Keratinocyte (primary cell): ENCODE measurements at regions not wholly inside any gene's neighbourhood (a gene's known extent, or its start where the extent isn't known, plus 50 kb on each side); places are given as distances from the start of the nearest gene placed in this dataset.

Source experiments
- DNase-seq: peaks from one replicate; pipeline ENCODE4 v3.0.0-alpha.2; 2011; ENCODE audit warnings: low read depth, missing footprints, low spot score
- FAIRE-seq: peaks from 2 replicates; lab custom pipeline; 2011; peaks lifted over from hg19 to GRCh38; lab: Jason Lieb, UNC
- H2AFZ ChIP-seq: 2 replicates; pipeline ENCODE4 v1.6.0; 2012; ENCODE audit warnings: low read length, control low read depth, inconsistent platforms; ENCODE audit not compliant: control insufficient read depth
- H3K27ac ChIP-seq: 2 replicates; pipeline ENCODE4 v1.5.1; 2011; ENCODE audit warnings: low read length; ENCODE audit not compliant: control insufficient read depth, insufficient read depth
- H3K27me3 ChIP-seq: 3 replicates; pipeline ENCODE4 v1.6.0; 2011; ENCODE audit warnings: low read length; ENCODE audit not compliant: control insufficient read depth, insufficient read depth; ENCODE audit errors: extremely low read depth
- H3K36me3 ChIP-seq, 2 experiments: 2 replicates in 1 of 2; 3 replicates in 1 of 2; pipeline ENCODE4 v1.5.1; 2011; ENCODE audit warnings: low read length in 2 of 2, mild to moderate bottlenecking in 1 of 2; ENCODE audit not compliant: control insufficient read depth in 2 of 2, insufficient read depth in 2 of 2; ENCODE audit errors: extremely low read depth in 1 of 2
- H3K4me1 ChIP-seq: 3 replicates; pipeline ENCODE4 v1.5.1; 2011; ENCODE audit warnings: low read length; ENCODE audit not compliant: control insufficient read depth, insufficient read depth; ENCODE audit errors: extremely low read depth
- H3K4me2 ChIP-seq: 3 replicates; pipeline ENCODE4 v1.6.0; 2011; ENCODE audit warnings: low read depth, low read length; ENCODE audit not compliant: control insufficient read depth, insufficient read depth; ENCODE audit errors: extremely low read depth
- H3K4me3 ChIP-seq, 3 experiments: fragments of 200-600 bp in 1 of 3; sonication (generic) in 1 of 3; 2 replicates in 2 of 3; 3 replicates in 1 of 3; pipeline ENCODE4 v1.5.1; 2011 to 2016; ENCODE audit warnings: low read length in 3 of 3, mild to moderate bottlenecking in 3 of 3, control low read depth in 2 of 3, inconsistent platforms in 1 of 3, low read depth in 1 of 3, mixed read lengths in 1 of 3, mixed run types in 1 of 3, moderate library complexity in 1 of 3; ENCODE audit not compliant: control insufficient read depth in 2 of 3, insufficient read depth in 2 of 3; ENCODE audit errors: extremely low read depth in 1 of 3
- H3K79me2 ChIP-seq: 2 replicates; pipeline ENCODE4 v1.6.0; 2012; ENCODE audit warnings: low read length; ENCODE audit not compliant: control insufficient read depth, insufficient read depth
- H3K9ac ChIP-seq: 3 replicates; pipeline ENCODE4 v1.6.0; 2011; ENCODE audit warnings: low read length; ENCODE audit not compliant: control insufficient read depth, insufficient read depth; ENCODE audit errors: extremely low read depth
- H3K9me1 ChIP-seq: 3 replicates; pipeline ENCODE4 v1.6.0; 2011; ENCODE audit warnings: low read length; ENCODE audit not compliant: control insufficient read depth, insufficient read depth; ENCODE audit errors: extremely low read depth
- H3K9me3 ChIP-seq: 2 replicates; pipeline ENCODE4 v1.5.1; 2012; ENCODE audit warnings: low read depth, low read length; ENCODE audit not compliant: control insufficient read depth
- H4K20me1 ChIP-seq: 3 replicates; pipeline ENCODE4 v1.6.0; 2011; ENCODE audit warnings: low read length; ENCODE audit not compliant: control insufficient read depth, insufficient read depth; ENCODE audit errors: extremely low read depth
- CTCF ChIP-seq, 3 experiments: IDR thresholded peaks in 1 of 3; conservative IDR thresholded peaks in 1 of 3; optimal IDR thresholded peaks in 1 of 3; 2 replicates in 2 of 3; 3 replicates in 1 of 3; pipeline versions ENCODE3 to v1.5.1; 2011; ENCODE audit warnings: low read length in 3 of 3, mild to moderate bottlenecking in 3 of 3, moderate library complexity in 2 of 3, control low read depth in 1 of 3, inconsistent platforms in 1 of 3; ENCODE audit not compliant: insufficient read depth in 2 of 3; ENCODE audit errors: extremely low read depth in 1 of 3
- EZH2 ChIP-seq: IDR thresholded peaks from one replicate; pipeline ENCODE4 v1.6.1; 2012; ENCODE audit warnings: inconsistent platforms, mild to moderate bottlenecking, low read length, moderate library complexity
- dilution Hi-C: fragments of 300-500 bp; cut with MboI; formaldehyde crosslinking; loops from one replicate; pipeline ENCODE4 v1.7.0; 2020; ENCODE audit warnings: low sequenced_read_pairs; ENCODE audit not compliant: extremely low pct_ligation_motif_present

GRCh38 chr7:91520645-91521044 lies 256.4 kb downstream of the FZD1 start:
- no peak for DNase-seq
- Histone ChIP-seq H3K4me2 (no peak overlapping the region), H3K4me1 (no peaks in the 10 kb centered on the region), H3K9me3 (no peaks in the 10 kb centered on the region), H3K9me1 (no peaks in the 10 kb centered on the region), H3K27me3 (no peaks in the 10 kb centered on the region), H2AFZ (no peak overlapping the region), H4K20me1 (no peaks in the 10 kb centered on the region), H3K36me3 (no peaks in the 10 kb centered on the region), H3K27ac (no peak overlapping the region), H3K79me2 (no peaks in the 10 kb centered on the region), H3K4me3 (no peak overlapping the region), H3K9ac (no peak overlapping the region)
- no peak for FAIRE-seq
- TF ChIP-seq CTCF (optimal IDR thresholded peaks at IDR 0.05 in 1 of 3, IDR thresholded peaks at IDR 0.05 in 1 of 3, conservative IDR thresholded peaks at IDR 0.05 in 1 of 3; ENCODE audit: extremely low read depth in 1 of 3, insufficient read depth in 2 of 3, low read length in 3 of 3), result no peak
- TF ChIP-seq EZH2, result no peak
- dilution Hi-C loops, result no loop called here

- TF ChIP-seq CTCF (optimal IDR thresholded peaks at IDR 0.05 in 1 of 3, IDR thresholded peaks at IDR 0.05 in 1 of 3, conservative IDR thresholded peaks at IDR 0.05 in 1 of 3; ENCODE audit: extremely low read depth in 1 of 3, insufficient read depth in 2 of 3, low read length in 3 of 3) (no peak), EZH2 (no peak)
- DNase-seq, result no peak
- H4K20me1 ChIP-seq, result no peaks in the 10 kb centered on the region
- no peak overlapping the region for H3K4me2 ChIP-seq
- H3K27ac ChIP-seq, result no peak overlapping the region
- H3K9me1 ChIP-seq, result no peaks in the 10 kb centered on the region
- no peak for FAIRE-seq
- H2AFZ ChIP-seq, result no peak overlapping the region
- H3K36me3 ChIP-seq, result no peaks in the 10 kb centered on the region
- no peaks in the 10 kb centered on the region for H3K9me3 ChIP-seq
- no peak overlapping the region for H3K4me3 ChIP-seq
- H3K79me2 ChIP-seq, result no peaks in the 10 kb centered on the region
- dilution Hi-C loops, result no loop called here
- no peak overlapping the region for H3K9ac ChIP-seq
- H3K4me1 ChIP-seq, result peaks cover 3% of the 10 kb centered on the region
- no peaks in the 10 kb centered on the region for H3K27me3 ChIP-seq
Observed at GRCh38 chr7:91526404-91526803, 262.2 kb downstream of the FZD1 start.
